ENCODE measurements at regions not wholly inside any gene's neighbourhood (a gene's known extent, or its start where the extent isn't known, plus 50 kb on each side); places are given as distances from the start of the nearest gene placed in this dataset.

DNA sequence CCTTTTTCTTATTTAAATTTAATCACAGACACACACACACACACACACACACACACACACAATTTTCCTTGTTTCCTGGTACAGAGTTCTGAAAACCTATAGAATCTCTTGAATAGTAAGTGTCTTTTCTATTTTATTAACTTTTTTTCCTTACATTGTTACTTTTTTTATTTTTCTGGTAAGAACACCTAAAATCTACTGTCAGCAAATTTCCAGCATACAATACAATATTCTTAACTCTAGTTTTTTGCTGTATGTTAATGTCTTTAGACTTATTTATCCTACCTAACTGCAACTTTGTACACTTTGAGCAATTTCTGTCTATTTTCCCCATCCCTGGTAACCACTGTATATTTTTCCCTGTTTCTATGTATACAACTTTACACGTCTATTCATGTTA lies 1179.8 kb downstream of the SLITRK1 start:
- TF ChIP-seq CTCF (IDR thresholded peaks at IDR 0.05; ENCODE audit: insufficient read depth, low read length) (no peak), POLR2AphosphoS5 (IDR thresholded peaks at IDR 0.05; ENCODE audit: low read depth) (no peak)

Data from HL-60 (cell line).